ENCODE measurements at regions not wholly inside any gene's neighbourhood (a gene's known extent, or its start where the extent isn't known, plus 50 kb on each side); places are given as distances from the start of the nearest gene placed in this dataset.

DNA sequence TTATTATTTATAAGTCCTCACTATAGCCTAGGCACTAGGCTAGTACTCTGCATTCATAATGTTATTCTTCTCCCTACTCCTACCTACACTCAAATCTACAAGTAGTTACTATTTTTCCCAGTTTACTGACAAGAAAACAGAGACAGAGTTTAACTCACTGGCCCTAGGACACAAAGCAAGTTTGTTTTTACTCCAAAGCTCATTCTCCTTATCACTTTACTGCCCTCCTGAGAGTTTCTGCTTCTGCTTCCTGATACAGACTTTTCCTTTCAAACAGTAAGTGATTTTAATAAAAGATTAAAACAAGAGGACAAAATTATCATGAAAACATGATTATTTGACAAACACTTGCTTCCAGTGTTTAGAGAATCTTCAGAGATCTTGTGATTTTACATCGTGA lies 60.6 kb upstream of the CADPS start:
- TF ChIP-seq EZH2 (IDR thresholded peaks at IDR 0.05) (no peak), ZNF274 (IDR thresholded peaks at IDR 0.05; ENCODE audit: low read depth, low read length) (no peak), POLR2AphosphoS5 (IDR thresholded peaks at IDR 0.05; ENCODE audit: low read depth, low read length) (no peak), EZH2phosphoT487 (IDR thresholded peaks at IDR 0.05; ENCODE audit: borderline replicate concordance) (no peak), ZFX (IDR thresholded peaks at IDR 0.05) (no peak), EGR1 (IDR thresholded peaks at IDR 0.05; ENCODE audit: low read depth) (no peak)
- TF ChIP-seq, protein P1, sequence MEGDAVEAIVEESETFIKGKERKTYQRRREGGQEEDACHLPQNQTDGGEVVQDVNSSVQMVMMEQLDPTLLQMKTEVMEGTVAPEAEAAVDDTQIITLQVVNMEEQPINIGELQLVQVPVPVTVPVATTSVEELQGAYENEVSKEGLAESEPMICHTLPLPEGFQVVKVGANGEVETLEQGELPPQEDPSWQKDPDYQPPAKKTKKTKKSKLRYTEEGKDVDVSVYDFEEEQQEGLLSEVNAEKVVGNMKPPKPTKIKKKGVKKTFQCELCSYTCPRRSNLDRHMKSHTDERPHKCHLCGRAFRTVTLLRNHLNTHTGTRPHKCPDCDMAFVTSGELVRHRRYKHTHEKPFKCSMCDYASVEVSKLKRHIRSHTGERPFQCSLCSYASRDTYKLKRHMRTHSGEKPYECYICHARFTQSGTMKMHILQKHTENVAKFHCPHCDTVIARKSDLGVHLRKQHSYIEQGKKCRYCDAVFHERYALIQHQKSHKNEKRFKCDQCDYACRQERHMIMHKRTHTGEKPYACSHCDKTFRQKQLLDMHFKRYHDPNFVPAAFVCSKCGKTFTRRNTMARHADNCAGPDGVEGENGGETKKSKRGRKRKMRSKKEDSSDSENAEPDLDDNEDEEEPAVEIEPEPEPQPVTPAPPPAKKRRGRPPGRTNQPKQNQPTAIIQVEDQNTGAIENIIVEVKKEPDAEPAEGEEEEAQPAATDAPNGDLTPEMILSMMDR (IDR thresholded peaks at IDR 0.05 in 2 of 3, conservative IDR thresholded peaks at IDR 0.05 in 1 of 3; ENCODE audit: borderline replicate concordance in 1 of 3, insufficient read depth in 1 of 3, low read depth in 2 of 3, low read length in 2 of 3), result no peak
- TF ChIP-seq, protein P2, sequence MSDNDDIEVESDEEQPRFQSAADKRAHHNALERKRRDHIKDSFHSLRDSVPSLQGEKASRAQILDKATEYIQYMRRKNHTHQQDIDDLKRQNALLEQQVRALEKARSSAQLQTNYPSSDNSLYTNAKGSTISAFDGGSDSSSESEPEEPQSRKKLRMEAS (IDR thresholded peaks at IDR 0.05), result no peak
